HT-29 (cell line): ENCODE measurements at regions not wholly inside any gene's neighbourhood (a gene's known extent, or its start where the extent isn't known, plus 50 kb on each side); places are given as distances from the start of the nearest gene placed in this dataset.

Experiments
- DNase-seq: peaks from one replicate; pipeline ENCODE4 v3.0.0-alpha.2; 2015; ENCODE audit warnings: low spot score

DNA sequence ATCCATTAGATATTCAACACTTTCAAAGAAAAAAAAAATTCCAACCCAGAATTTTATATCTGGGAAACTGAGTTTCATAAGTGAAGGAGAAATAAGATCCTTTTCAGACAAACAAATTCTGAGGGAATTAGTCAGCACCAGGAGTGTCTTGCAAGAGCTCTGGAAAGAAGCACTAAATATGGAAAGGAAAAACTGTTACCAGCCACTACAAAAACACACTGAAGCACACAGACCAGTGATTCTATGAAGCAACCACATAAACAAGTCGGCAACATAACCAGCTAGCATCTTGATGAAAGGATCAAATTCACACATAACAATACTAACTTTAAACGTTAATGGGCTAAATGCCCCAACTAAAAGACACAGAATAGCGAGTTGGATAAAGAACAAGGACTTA is 368.4 kb upstream of the MIR17HG start:
- DNase-seq = no peak

DNA sequence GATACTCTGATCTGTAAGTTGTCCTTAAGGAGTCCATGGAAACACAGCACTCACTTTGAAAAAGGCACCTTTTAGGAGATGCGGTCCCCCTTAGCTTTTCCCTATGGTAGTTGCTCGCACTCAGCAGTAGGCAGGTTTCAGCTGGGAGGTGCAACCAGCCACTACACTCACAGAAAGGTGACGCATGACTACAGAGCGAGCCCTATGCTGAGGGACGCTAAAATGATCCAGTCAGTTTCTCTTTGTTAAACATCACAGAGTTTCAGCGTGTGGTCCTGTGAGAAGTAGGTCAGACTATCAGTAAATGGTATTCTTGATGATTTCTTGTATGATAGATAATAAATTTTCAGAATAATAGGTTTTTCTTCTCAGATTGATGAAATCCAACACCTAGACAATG is 362.7 kb upstream of the MIR17HG start:
- no peak for DNase-seq

DNA sequence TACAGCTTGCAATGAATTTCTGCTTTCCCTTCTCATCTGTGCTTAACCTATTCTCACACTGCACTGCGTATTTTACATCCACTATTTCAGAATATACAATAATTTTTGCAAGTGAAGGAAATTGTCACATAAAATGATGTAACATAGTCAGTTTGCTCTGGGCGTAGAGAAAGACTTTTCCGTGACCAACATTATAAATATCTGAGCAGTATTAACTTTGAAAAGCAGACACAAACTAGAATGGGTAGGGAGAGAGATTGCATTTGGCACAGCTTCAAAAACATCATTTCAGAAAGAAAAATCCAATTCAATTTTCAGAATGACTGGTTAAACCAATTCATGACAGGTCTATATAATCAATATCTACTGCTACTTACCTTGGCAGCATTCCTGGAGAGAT is 352.5 kb upstream of the MIR17HG start:
- DNase-seq = no peak

DNA sequence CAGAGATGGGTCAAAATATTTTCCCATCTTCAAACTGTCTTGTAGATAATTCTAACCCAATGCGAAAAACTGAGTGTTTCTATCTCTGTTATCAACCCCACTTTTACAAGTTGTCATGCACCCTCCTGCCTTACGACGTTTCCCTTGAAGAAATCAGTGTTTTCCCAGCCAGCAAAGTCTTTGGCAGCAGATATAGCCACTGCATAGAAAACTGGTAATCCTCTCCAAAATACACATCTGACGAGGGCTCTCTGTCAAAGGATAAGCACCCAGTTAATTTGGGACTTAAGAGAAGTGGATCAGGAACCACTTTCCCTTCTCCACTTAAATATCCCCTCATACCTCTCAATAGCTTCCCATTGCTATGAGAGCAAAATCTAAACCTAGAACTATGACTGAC is 351.9 kb upstream of the MIR17HG start:
- DNase-seq = no peak

DNA sequence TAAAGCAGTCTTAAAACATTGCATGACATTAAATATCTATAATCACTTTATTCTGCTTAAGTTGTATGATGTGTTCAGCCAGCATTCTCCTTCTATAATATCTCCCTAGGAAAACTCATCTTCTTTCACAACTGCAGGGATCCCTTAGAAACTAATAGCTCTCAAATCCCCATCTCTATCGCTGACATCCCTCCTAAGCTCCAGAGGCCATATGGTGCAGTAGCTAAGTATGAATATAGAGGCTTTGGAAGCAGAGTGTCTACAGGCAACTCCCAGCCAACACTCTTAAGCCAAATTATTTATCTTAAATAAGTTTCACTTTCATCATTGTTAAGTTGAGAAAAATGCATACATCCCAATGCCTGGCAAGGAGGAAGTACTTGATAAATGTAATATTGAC is 349.5 kb upstream of the MIR17HG start:
- no peak for DNase-seq

DNA sequence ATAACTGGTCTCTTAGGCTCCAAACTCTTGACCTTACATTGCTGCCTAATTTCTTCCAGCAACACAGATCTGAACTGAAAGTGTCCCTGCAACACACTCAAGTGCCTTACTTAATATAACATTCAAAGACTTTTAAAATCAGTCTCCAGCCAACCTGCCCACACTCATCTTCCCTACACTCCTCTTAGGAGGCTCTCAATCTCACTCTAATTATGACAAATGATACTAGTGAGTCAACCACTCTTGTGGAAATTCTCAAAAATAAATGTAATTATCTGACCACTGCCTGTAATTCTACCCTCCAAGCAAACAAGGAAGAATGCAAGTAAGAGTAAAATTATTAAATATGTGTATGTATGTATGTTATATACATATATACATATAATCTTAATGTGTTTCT is 348.1 kb upstream of the MIR17HG start:
- no peak for DNase-seq

DNA sequence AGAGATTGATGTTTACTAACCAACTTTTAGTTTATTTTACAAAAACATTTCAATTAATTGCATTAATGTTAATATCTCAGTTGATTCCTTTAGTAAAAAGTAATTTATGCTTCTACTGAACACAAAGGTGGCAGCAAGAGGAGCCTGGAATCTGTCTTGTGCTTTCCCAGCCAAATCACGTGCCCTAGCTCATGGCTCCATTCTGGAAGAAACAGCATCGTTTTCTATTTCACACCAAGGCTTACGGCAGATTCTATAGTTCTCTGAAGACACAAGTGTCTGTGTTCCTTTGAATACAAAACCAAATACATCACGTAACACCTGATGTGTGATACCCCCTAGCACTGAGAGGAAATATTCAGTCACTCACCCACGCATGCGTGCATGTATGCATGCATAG is 346.1 kb upstream of the MIR17HG start:
- DNase-seq = no peak

DNA sequence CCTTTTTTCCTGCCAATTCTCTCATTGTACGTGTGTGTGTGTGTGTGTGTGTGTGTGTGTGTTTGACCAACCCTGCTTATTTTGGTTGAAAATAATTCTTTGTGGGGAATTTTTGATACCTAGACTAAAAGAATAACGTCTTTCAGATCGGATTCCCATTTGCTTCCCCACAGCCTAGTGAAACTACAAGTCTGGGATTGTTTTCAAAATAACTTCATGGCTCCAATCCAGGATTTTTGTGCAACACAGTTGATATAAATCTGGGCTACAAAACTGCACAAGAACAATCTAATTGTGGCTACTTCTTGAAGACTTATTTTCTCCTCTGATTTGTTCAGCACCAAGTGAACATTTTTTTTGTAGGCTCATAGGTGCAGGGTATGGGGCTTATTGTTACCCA is 332.8 kb upstream of the MIR17HG start:
- no peak for DNase-seq

DNA sequence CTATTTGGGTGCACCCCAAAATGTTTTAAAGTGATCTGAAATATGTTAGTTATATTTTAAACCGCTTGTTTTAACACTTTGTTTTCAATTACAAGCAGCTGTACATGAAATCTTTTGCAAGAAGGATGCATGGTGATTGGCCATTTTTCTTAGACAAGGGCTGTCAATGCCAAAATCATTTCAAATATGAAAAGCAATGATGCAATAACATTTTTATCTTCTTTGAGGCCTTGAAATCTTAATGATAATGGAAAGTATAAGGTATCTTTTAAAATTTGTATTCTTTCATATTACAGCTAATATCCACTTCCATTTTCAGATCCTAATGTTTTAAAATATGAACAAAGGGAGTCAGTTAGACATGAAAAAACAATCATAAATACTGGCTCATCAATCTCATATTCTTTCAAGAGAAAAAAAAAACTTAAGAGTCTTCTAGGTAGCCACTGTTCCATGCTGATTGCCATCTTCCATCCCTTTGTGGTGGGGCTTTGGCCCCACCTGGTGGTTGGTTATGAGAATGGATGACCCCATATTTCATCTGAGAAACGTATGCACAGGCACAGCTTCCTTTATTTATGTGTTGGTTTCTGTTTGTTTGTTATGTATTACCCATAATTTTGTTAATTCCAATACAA is 330.3 kb upstream of the MIR17HG start:
- DNase-seq = peak; percentile 86

DNA sequence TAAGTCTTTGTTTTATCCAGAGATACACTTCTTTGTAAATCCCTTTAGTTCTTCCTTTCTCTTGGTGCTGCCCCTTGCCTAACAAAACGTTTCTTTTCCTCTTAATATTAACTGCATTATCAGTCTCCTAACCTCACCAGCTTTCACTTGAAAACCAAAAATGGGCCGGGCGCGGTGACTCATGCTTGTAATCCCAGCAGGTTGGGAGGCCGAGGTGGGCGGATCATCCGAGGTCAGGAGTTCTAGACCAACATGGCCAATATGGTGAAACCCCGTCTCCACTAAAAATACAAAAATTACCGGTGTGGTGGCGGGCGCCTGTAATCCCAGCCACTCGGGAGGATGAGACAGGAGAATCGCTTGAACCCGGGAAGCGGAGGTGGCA is 329.8 kb upstream of the MIR17HG start:
- DNase-seq = peak; percentile 57

DNA sequence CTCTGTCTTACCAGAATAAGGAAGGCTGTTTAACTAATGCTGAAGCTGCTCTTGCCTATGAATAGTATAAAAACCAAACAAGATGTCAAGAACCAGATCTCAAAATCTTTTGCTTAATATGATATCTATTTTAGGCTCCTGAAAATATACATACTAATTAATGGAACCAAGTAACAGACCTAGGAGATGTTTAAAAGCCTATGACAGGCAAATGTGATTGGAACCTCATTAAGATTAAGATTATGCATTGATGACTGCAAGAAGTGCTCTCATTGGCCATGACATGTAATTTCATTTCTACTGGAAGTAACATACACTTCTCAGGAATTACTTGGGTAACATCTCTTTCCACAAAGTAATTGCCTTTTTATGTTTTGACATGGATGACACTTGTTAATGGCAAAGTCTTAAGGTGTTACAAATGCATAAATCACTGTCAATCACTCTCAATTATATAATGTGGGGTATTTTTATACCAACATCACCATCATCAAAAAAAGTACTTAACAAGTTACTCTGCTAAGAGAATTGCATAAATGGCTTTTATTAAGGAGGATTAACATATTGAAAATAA is 326.9 kb upstream of the MIR17HG start:
- no peak for DNase-seq

DNA sequence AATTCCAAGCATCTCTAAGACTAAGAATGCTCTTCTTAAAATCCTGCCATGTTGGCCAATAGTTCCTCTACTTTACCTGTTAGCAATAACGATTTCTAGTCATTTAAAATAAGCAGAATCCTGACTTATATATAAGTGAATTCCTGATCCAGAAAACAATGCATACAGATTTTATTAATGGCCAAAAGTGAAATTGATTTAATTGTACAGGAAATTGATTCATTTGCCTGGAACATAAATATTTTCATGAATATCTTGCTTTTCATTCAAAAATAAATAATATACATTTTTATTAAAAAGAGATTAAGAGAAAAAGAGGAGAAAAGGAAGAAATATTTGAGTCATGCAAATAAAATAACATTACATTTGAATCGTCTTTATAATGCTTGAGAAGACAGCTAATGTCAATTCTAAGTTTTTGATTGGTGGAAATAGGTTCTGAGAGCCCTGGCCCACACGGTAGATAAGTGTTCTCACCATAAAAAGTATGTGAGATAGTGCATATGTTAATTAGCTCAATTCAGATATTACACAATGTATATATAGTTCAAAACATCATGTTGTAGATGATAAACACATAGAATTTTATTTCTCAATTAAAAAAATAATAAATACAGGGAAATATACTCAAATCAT is 323.2 kb upstream of the MIR17HG start:
- DNase-seq = no peak

DNA sequence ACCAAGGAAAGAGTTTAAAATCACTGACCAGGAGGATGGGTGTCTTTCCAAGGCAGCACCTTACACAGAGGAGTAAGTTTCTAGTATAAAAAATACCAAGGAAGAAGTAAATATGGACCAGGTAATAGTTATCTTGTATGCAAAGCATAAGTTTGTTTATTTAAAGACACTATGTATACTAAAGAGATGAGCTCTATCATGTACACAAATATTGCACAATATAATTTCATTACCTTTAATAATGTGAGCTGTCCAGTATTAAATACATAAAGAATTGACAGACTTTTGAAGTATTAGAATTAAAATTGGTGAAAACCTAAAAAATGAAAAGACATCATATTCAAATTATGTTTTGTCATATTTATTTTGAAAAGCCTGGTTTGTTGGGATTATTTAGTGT is 322.0 kb upstream of the MIR17HG start:
- DNase-seq = no peak

DNA sequence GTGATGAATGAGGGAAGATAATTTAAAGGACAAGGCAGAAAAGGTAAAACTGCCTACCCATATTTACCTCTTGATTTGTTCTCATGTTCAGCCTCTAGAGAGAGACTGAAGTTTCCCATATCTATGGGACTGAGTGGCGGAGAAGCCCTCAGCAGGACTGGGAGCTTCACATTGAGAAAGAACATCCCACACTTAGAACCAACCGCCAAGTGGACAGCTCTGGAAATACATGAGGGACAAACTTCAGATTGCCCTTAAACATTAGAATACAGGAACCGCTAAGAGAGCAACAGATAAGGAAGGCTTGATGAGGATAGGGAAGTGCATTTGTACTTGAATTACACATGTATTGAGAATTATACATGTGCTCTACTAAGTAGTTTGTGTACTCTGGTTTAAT is 316.0 kb upstream of the MIR17HG start:
- peak; percentile 44 for DNase-seq

DNA sequence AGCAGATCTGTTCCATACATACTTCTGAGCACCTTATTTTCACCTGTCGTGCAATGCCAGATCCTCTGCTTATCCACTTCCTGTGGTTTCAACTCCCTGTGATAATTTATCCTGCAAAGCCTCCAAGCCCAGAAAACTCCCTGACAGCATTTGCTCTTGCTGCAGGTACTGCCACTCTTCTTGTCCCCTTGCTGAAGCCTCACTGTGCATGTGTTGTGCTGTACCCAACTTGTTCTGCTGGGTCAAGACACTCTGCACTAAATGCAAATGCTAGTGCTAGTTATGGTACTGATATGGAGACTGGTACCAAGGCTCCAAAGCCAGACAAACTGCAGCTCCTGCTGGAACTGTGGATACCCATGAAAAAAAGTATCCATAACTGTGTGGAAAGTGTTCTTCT is 315.4 kb upstream of the MIR17HG start:
- no peak for DNase-seq

DNA sequence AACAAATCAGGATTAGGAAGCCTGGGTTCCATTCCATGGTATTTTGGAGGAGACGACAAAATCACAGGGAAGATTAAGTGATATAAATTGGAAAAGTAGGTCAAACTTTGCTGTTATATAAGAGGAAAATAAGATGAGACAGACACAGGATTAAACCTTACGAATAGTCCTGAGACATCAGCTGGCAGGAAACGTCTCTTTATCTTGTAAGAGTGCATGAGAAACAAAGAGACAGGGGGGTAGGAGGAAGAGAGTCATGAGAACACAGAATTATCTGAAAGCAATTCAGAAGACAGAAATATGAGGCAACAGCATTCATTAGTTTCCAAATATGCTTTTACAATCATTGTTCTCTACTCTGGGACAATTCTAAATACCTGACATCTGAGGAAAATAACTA is 310.6 kb upstream of the MIR17HG start:
- no peak for DNase-seq

DNA sequence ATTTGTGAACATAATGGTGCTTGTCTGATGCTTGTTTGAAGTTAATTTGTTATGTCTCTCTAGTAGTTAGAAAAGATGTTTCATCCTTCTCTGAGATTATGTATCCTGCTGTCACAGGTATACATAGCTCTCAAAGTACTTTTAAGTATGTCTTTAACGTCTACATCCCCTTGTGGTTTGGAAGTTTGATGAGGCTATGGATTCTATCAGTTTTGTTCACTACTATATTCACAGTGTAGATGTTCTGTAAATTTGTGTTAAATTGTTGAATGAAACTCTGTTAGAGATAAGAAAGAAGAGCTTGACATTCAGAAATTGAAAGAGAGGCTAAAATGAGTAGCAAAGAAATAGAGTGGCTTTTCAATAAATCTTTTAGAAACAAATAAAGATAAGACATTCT is 304.6 kb upstream of the MIR17HG start:
- DNase-seq = no peak

DNA sequence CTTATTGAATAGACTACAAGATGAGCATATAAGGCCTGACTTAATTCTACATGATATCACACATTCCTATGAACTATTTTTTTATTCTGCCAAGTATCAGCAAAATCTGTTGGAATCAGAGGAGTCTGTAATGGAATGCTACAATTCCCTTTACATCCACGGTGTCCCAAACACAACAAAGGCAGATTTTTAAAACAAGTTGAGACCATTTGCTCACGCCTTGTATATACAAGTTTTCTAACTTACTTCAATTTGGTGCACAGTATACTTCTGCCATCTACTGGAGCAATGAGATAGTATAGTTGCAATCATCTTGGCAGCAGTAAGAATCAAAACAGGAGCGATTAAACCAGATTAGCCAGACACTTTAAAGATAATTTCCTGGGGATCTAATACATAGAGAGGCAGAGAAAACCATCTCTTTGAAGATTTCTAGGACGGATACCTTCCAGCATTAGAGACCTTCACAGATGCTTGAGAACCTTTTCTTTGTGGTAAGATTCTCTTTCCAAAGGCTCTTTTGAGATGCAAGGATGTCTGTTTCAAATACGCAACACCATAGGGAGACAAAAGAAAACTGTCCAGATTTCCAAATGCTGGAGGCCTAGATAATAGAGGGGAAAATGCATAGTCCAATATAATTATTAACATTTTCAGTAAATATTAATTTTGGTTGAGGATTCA is 302.0 kb upstream of the MIR17HG start:
- DNase-seq = peak; percentile 44

DNA sequence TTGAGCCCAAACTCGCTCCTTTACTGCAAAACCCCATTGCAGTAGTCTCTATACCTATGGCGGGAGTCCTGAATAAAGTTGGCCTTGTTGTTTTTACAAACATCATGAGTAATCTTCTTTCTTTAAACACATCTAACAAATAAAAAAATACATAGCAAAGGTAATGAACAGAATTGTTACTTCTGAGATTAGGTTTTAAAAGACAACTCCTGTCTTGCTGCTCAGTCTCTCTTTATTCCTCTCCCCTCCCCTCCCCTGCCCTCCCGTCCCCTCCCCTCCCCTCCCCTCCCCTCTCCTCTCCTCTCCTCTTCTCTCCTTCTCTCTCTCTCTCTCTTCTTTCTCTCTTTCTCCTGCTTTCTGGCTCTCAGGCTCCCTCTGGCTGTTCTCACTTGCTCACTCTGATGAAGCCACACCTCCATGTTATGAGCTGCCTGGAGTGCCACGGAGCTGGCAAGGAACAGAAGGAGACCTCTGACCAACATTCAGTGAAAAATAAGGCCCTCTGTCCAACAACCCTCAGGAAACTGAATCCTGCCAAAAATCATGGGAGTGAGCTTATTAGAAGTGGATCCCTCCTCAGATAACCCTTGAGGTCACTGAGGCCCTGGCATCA is 300.7 kb upstream of the MIR17HG start:
- no peak for DNase-seq

DNA sequence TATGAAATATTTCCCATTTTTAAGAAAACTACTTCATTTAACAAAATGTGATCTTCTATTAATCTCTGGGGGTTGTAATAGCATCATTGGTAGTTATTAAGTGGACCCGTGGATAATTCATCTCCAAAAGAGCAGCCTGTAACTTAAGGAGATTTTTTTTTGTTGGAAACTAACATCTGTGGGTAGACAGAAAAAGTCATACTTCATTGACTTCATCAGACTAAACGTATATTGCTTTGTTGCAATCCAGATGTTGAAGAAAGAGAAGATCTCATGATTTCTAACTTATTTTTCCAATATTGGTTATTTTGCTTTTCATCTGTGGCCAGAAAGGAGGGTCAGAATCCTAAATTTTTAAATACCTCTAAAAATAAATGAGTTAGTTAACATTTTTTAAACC is 296.5 kb upstream of the MIR17HG start:
- DNase-seq = no peak

DNA sequence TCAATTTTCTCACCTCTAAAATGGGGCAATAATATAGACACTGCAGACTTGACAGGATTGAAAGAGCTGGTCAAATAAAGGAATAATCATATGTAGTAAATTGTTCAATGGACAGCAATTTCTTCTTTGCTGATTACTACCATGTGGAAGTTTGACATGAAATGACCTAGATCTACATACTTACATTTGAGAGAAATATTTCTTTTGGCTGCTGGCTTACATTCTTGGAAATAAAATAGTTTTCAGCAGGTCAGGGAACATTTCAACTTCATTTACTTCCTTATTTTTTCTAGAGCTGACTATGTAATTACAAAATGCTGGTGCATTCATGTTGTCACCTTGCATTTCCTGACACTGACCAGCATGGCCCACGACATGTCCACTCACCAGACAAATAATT is 294.6 kb upstream of the MIR17HG start:
- no peak for DNase-seq

DNA sequence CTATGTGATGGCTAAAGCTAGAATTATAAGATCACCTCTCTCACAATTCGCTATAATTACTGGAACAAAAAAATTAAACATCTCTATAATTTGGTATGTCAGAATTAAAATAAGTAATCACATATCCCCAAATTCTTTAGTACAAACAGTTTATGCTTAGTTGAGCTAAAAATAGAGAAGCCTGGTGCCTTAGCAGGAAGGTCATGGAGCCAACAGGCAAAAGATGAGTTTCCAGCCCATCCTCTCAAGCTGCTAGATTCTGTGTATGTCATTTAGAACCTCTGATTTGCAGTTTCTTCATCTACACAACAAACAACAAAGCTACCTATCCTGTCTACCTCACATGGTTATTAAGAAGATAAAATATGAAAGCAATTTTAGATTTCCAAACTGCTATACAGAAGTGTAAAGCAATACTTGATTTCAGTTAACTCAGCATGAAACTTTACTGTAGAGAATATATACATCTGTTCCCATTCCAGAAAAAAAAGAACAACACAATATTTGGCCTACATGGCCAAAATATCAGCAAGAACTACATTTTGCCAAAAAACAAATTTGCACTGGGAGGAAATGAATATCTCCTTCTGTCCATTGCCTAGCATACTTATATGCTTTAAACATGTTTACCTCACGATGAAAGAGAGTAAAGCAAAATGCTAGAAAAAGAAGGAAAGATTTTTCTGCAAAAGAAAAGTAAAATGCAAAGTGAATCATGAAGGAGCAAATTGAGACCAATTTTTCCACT is 294.0 kb upstream of the MIR17HG start:
- no peak for DNase-seq
